ENCODE measurements at regions not wholly inside any gene's neighbourhood (a gene's known extent, or its start where the extent isn't known, plus 50 kb on each side); places are given as distances from the start of the nearest gene placed in this dataset.

DNA sequence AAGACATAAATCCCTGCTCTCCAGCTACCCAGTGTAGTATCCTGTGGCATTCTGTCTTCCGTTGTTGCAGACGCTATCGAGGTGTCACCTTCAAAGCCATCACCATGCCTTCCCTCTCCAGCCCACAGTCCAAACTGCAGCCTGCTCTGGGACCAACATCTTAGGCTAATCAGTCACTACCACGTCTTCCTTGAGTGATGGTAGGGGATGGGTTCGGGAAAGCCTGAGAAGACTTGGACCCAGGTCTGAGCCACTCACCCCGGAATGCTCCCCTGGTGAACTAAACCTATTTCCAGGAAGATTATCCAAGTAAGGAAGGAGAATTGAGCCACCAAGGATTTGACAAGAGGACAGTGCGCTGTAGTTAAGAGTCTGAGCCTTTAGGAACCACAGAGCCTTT, 52.9 kb upstream of the IRX1 start:
- DNase-seq, result no peak

GRCh38 chr5:3542158-3542557, 53.5 kb upstream of the IRX1 start:
- DNase-seq, result no peak

DNA sequence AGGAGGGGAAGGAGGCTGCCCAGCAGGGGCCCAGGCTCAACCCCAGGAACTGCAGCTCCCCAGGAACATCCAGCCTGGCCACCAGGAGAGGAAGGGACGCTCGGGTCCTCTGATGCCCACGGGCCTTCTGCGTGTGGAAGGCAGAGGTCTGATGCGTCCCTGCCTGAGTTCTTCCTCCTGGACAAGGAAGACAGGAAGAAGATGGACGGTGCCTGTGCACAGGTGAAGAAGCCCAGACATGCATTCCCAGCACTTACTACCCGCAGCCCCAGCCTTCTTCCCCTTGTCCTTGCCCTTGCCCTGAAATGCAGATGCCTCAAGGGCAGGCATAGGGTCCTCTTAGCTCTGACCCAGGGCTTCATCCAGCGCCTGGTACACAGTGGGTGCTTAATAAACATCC, 56.7 kb upstream of the IRX1 start:
- no peak for DNase-seq

DNA sequence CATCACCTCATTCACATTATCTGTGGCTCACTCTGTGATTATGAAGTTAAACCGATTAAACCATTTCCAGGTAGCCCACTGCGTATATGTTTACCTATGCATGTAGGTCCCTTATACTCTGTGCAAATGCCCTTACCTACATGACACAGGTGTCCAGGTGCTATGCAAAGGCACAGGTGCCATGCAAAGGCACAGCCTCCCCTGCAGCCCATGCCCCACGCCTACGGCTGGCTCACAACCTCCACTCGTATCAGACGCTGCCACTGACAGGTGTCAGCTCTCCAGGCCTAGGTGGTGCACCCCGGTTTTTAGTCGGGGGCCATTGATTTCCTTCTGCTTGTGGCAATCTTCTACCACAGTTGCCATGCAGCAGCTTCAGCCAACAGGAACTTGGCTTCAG, 57.7 kb upstream of the IRX1 start:
- no peak for DNase-seq

- no peak for DNase-seq
Measured at GRCh38 chr5:3535414-3536211, 60.0 kb upstream of the IRX1 start.

GRCh38 chr5:3534997-3535396, 60.6 kb upstream of the IRX1 start:
- no peak for DNase-seq

DNA sequence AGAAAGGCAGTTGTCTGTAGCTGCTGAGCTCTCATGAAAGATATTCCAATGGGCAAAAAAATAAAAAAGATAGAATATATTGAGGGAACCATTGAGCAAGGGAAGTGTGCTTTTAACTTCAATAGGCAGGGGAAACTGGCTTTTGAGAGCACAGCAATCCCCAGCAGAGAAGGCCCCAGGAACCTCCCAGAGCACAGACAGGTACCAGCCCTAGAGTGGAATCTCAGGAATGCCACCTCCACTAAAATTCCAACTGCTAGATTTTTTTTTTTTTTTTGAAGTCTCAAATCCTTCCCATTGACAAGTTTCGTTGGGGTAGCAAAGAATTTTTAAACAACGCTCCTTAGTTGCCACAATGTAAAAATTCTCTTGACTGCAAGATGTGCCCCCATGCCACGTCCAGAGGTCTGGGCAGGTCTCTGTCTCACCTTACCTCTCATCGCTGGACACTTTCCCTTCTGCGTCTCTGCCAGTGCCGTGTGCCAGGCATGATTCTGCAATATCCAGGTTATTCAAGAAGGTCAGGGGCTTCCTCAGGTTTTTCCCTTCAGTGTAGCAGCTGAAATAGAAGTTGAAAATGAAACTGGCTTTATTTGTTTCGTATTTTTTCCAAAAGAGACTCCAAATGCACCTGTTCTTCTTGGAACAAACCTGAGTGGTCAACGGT, 64.2 kb upstream of the IRX1 start:
- no peak for DNase-seq

GRCh38 chr5:3530251-3530650, 65.4 kb upstream of the IRX1 start:
- DNase-seq, result no peak

DNA sequence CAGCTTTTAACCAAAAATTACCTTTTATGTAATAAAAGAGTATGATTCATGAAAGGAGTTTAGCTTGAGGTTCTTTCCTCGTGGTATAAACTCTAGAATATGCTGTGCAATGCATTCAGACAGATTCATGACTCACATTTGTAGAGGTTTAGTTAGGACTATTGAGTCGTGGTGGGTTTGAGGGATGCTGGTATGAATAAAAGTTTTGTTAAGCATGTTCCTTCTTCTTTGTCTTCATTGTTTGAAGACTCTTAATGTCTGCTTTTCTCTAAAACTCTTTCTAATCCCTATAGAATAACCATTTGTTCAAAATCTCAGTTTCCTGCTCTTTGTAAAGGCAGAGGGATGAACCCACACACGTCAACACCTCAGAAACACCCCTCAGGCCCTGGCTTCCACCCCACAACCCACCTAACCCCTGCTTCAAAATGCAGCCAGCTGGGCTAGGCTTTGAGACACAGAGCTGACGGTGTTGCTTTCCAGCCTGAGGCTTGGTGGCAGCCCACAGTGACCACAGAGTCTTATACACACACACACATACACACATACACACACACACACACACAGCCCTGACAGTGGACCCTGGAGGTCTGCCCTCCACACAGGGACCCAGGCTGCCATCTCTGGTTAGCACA, 69.0 kb upstream of the IRX1 start:
- DNase-seq, result no peak

DNA sequence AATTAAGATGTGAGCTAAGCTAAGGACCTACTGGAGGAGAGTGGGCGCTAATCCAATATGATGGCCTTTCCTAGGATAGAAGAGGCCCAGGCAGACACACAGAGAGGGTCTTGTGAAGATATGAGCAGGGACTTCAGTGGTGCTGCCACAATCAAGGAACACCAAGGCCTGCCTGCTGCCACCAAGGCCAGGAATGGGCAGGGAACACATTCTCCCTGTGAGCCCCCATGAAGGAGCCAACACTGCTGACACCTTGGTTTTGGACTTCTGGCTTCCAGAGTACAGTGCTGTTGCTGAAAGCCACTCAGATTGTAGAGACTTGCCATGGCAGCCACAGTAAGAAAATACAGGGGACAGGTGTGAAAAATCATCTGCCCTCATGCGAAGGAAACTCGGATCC, 73.1 kb upstream of the IRX1 start:
- DNase-seq, result no peak

- DNase-seq, result no peak
Measured at GRCh38 chr5:3518576-3518975, 77.1 kb upstream of the IRX1 start.

GRCh38 chr5:3518051-3518450, 77.6 kb upstream of the IRX1 start:
- no peak for DNase-seq

GRCh38 chr5:3517348-3517747, 78.3 kb upstream of the IRX1 start:
- DNase-seq, result no peak

- DNase-seq, result no peak
Measured at GRCh38 chr5:3512361-3513095, 83.1 kb upstream of the IRX1 start.

- DNase-seq, result no peak
Measured at GRCh38 chr5:3511934-3512333, 83.7 kb upstream of the IRX1 start.

DNA sequence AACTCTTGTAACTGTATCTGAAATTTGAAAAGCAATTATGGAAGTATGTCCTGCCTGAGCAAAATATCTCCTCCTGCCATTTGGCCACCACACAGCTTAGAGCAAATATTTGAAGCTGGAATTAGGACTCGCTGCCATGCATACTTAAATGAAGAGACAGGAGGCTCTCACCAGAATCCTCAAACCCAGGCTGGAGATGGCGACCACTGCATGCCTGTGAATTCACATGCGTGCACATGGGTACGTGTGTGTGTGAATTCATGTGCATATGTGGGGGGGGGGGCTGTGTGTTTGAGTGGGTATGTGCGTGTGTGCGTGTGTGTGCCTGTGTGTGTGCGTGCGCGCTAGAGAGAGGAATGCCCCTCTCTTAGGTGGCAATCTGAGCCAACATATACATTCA, 84.1 kb upstream of the IRX1 start:
- DNase-seq, result no peak

GRCh38 chr5:3510642-3511417, 84.8 kb upstream of the IRX1 start:
- no peak for DNase-seq

DNA sequence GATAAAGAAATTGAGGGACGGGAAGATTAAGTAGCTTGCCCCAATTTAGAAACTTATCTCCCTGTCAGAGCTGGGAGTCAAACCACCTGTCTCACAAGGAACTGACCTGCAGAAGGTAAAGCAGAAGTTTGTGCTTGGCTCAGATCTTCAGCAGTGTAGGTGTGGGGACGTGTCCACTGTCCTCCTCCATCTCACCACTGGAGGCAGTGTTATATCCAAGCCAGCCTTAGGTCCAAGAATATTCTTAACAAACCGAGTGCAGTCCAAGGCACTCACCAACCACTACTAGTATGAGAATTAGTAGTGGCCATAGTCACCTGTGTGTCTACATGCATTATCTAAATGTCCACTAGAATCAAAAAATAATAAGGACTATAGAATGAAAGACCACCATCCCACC, 86.3 kb upstream of the IRX1 start:
- DNase-seq, result peak; percentile 1

- DNase-seq, result no peak
Measured at GRCh38 chr5:3508395-3508794, 87.2 kb upstream of the IRX1 start.

DNA sequence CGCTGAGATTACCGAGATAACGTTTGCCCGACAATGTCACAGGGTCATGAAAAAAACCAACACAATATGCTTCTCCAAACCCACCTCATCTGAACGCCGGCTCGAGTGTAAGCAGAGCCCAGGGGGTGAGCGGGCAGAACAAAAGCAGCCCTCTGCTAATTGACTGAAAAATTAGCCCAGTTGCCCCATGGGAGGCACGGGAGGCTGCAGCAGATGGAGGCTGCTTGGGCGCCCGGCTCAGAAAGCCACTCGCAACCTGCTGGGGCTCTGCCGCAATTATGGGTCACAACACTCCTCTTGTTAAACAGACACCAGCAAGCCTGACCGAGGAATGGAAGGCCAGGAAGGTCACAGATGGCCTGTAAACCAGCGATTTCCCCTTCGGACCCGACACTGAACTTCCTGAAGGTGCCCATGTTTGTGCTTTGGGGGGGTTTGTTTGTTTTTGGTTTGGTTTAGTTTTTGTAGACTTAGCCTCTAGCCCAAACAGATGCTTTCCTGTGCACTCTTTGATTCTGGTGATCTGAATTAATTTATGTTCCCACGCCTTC, 104.6 kb upstream of the IRX1 start:
- no peak for DNase-seq

DNA sequence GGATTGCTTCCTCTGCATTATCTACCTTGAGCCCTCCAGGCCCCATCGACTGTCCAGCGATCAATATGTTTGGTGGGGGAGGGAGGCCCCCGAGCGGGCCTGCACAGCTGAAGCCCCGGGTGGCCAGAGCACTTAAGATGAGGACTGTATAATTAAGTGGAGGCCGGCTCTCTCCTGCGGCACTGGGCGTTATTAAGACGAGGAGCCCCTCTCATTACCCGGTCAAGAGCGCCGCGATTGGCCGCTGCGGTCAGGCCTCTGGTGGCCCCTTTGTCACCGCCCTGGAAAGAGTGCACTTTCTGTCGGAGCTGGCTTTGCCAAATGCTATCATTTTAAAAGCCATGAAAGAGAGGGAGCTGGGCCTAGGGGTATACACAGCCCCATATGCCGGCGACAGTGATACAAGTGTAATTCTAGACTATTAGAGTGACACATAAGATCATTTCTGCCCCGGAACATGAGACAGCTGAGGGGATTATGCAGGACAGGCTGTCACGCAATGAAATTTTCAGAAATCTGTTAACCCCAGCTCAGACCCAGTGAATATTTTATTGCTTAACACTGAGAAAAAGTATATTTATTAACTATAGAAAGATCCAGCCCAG, 106.3 kb upstream of the IRX1 start:
- no peak for DNase-seq

DNA sequence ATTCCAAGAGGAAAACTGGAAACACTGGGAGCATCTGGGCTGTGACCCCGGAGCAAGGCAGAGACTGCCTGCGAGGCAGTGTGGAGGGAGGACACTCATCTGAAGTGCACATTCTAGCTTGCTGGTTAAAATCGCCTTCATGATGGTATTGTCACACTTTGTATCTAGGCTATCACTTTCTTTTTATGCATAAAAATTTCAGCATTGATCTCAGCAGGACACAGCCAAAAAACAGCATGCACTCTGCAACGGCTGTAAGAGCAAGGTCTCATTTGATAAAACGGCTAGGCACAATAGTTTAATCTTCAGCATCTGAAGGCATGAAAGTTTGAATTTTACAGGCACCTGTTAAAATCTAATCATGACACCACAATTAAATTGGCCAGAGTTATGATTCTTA, 110.8 kb upstream of the IRX1 start:
- no peak for DNase-seq
